Right renal cortex interstitium (tissue), 3 donors: ENCODE measurements at regions not wholly inside any gene's neighbourhood (a gene's known extent, or its start where the extent isn't known, plus 50 kb on each side); places are given as distances from the start of the nearest gene placed in this dataset.
"Not testable (repeated sequence)": the region's sequence is repeated elsewhere in the genome, so short reads cannot be mapped to it uniquely, and the experiment has no call there.

Source experiments
- DNase-seq, 3 donors: peaks; one replicate each; pipeline ENCODE4 v3.0.0-alpha.2; 2013; ENCODE audit warnings: low read depth in 3 of 3, low spot score in 2 of 3

DNA sequence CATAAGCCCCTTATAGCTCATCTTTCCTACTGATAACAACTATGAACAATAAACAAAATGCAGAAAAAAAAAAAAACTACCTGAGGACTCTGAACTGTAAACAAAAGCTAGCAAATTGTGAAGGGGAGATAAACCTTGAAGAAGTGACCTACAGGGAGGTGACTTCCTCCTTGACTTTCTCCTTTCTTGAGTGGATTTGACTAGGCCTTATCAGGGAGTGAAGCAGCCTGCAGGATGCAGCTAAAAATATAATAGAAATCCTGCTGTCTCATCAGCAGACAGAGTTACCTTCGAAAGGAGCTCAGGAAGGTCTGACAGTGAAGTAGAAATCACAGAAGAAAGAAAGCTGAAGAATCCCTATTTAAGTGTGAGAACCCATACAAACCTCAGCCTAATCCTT, 322.0 kb upstream of the HTR1E start:
- no peak for DNase-seq

DNA sequence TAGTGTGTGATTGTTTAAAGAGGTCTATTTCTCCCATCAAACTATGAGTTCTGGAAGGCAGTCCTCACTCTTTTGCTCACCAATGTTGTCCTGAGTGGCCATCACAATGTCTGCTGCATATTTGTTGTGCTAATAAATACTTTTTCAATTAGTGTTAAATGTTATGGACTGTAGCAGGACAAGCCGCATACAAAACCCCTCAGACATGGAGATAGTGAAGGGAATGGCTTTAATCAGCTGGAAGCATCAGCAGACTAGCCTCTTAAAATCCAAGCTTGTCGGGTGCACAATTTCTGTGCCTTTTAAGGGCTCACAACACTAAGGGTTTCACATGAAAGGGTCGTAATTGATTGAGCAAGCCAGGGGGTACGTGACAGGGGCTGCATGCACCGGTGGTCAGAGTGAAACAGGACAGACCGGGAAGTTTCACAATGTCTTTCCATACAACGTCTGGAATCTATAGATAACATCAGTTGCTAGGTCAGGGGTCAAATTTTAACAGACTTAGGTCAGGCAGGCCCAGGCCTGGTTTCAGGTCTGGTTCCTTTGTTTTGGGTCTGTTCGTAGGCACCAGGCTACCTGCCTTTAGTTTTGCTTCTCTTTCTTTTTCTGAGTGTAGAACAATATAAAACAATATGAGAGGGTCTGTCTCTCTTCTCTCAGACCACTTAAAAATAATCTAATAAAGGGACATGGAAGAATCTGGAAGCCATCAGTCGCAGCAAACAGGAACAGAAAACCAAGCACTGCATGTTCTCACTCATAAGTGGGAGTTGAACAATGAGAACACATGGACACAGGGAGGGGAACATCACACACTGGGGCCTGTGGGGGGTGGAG, 327.6 kb upstream of the HTR1E start:
- no peak for DNase-seq

DNA sequence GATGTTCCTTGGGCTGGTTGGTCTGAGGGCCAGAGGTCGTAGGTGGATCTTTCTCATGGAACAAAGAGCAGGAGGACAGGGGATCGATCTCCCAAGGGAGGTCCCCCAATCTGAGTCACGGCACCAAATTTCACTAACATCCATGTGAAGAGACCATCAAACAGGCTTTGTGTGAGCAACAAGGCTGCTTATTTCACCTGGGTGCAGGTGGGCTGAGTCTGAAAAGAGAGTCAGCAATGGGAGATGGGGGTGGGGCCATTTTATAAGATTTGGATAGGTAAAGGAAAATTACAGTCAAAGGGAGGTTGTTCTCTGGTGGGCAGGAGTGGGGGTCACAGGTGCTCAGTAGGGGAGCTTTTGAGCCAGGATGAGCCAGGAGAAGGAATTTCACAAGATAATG, 334.0 kb upstream of the HTR1E start:
- not testable (repeated sequence) for DNase-seq

DNA sequence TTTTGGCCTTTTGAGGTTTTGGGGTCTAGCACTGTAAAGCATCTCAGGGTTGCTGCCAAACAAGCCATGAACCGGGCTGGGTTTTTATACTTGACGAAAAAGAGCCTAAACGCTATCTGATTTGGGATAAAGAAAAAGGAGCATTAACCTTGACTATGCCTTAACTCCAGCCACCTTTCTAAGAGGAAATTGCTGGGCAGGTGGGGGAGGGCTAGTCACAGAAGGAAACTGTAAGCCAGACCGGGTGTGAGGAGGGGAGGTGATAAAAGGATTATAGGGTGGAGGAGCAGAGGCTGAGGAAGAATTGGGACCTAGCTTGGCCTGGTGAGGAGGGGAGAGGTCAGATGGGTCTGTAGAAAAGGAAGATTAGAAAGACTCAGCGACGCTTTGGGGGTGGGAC, 335.2 kb upstream of the HTR1E start:
- DNase-seq, result not testable (repeated sequence)

DNA sequence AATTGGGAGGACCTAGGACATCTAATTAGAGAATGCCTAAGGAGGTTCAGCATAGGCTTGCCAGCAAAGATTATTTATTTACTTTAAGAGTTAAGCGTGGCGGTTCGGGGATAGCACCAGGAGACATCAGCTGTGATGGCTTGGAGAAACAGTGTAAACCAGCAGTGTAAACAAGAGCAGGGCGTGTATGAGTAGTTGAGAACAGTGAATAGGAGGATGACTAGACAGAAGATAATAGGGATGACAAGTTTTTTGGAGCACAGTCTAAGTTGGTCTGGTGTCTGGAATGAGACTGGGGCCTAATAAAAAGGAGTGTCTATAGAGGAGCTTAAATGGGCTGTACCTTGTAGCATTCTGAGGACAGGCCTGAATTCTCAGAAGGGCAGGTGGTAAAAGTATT, 338.4 kb upstream of the HTR1E start:
- DNase-seq, result not testable (repeated sequence)

DNA sequence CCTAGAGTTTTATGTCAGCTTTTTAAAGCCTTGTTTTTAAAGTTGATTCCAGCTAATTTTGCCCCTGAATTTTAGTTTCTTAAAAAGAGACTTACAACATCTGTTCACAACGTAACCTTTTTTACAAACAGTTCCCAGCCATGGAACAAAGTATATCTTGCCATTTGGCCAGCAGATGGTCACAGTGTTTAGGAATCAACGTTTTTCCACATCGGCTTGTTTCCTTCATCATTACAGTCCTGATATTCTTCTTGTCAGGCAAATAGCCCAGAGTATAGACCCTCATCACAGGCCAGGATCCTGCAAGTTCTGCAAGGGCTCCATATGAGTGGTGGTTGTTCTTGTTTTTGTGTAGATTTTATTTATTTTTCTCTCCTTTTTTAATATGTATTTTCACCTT, 341.7 kb upstream of the HTR1E start:
- no peak for DNase-seq

DNA sequence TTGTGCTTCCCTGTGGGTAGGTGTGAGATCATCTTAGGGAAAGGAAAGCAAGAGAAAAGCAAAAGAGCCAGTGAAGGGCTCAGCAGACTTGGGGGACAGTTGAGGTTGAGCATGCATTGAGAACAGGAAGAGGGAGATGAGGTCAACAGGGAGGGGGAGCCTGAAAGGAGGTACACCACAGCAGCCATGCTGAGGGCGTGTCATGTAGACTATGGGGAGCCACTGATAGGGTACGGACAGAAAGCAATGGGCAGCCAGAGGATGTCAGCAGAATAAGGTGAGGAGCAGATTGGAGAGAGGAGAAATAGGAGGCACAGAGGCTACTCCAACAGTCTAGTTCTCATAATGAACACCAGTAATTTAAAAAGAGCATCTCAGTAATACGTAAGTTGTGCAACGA, 351.1 kb upstream of the HTR1E start:
- DNase-seq, result no peak

DNA sequence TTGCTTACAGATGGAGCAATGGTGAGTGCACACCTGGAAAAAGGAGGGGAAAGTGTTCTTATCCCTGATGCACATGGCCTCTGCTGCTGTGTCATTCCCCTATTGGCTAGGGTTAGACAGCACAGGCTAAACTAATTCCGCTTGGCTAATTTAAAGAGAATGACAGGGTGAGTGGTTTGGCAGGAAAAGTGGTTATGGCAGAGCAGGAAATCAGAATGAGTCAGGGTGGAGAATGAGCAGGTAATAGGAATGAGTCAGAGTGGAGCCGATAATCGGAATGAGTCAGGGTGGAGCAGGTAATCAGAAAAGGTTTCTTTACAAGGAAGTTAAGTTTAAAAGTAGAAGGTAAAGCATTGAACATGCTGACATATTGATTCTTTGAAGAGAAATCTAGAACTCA, 355.5 kb upstream of the HTR1E start:
- DNase-seq, result no peak

DNA sequence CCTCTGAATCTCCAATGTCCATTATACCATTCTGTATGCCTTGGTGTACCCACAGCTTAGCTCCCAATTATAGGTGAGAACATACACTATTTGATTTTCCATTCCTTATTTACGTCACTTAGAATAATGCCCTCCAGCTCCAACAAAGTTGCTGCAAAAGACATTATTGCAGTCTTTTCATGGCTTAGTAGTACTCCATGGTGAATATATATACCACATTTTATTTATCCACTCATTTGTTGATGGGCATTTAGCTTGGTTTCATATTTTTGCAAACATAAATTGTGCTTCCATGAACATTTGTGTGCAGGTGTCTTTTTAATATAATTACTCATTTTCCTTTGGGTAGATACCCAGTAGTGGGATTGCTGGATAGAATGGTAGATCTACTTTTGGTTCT, 374.1 kb upstream of the HTR1E start:
- no peak for DNase-seq

DNA sequence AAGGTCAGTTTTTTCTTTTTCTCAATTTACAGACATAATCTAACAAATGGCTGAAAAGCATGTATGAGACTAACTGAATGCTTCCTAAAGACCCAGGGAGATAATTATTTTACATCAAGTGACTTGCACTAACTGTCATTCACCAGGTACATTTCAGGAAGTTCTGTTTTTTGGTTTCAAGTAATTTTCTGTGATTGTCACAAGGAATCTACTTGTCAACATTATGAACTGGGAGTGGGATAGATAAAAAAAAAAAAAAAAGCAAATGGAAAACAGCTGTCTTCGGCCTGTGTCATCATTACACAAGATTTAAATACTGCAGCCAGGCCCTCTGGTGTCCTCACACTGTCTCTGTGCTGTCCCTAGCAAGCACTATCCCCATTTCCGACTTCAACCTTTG, 379.0 kb upstream of the HTR1E start:
- DNase-seq, result no peak

DNA sequence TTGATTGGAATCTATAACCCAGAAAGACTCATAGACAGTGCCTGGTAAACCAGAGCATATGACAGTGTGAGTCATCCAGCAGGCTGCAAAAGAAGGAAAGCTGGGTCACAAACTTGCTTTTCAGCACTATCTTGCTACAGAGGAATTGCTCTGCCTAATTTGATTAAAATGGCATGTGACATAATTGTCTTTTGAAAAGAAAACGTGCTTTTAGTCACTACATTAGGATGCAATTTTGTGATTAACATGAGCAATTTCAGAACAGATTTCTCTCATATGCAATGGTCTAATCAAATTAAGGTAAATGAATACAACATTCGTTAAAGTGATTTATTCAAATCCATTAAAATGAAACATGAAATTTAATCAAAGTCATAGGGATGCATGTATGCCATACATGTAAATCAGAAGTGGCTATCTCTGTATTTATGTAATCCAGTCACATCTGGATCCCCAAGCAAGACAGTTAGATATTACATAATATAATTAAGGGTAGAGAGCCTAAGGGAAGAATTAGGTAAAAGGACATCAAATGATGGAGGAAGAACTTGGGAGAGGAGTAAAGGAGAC, 400.0 kb upstream of the HTR1E start:
- no peak for DNase-seq

DNA sequence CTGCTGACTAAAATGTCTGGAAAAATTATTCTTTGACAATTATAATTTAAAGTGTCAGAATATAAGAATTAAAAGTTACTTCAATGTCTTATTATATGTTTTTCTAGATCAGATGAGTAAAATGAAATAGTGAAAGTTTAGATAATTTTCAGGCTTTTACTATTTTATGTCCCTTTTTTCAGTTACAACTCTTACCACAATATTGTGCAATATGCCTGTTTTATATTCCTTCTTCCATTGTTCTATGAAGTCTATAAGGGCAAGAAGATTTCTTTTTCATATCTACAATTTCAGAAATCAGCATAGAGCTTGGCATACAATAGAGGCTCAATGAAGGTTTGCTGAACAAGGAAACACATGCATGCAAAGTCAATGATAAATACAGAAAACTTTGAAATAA, 401.2 kb upstream of the HTR1E start:
- DNase-seq, result no peak

DNA sequence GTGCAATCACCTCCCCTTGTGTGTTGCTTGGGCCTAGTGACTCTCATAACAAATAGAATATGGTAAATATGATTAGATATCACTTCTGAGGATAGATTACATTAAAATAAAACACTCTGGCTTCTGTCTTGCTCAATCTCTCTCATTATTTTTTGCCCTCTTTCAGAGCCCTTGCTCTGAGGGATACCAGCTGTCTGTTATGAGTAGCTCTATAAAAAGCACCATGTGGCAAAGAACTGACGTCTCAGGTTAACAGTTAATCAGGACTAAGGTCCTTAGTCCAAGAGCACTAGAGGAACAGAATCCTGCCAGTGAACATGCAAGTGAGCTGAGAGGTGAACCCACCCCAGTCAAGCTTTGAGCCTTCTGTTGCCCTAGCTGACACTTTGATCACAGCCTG, 402.2 kb upstream of the HTR1E start:
- DNase-seq, result no peak

DNA sequence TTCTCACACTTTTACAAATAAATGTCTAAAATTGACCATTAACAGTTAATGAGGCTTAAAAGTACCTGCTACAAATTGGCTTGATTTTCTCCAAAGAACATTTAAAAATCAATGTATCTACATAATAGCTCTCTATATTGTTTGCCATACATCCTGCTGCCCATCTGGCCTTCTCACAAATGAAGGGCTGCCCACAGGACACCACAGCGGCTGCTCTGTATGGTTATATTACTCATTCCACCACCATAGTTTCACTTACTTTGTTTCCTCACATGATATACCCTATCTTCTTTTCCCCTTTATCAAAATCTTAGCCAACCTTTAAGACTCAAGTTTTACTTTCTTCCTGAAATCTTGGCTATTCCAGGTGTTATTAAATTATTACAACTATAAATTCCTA, 407.7 kb upstream of the HTR1E start:
- DNase-seq, result no peak

DNA sequence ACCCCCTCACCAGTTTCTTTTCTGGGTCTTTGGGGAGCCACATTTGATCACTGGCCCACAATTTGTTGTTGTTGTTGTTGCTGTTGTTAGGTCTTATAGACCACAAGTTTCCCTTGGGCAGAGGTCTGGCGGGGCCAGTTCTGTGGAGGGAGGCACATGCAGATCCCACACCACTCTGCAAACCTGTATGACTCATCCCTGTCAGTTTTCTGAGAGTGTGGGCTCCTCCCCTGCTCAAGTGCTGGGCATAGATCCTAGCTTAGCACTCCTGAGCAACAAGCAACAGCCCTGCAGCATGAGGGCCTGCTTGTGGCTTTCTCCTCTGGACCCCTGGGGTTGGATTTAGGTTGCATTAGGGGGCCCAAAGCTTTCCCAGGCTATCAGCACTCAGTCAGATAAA, 411.1 kb upstream of the HTR1E start:
- DNase-seq, result no peak

DNA sequence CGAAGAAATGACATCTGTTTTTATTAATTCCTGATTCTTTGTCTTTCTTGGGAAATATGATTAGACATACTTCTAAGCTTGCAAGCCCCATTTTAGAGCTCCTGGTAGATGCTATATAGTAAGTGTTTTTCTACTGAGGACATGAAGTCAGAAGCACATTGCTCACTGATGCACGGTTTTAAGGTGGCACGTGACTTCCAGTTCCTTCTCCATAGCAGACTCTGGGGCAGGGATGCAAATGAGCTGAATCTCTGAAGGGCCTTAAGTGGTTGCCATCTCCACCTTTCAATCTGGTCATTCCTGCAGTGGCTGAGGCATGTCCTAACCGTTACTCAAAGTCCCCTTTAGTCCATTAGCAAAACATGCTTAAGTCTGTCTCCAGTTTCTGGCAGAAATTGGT, 421.2 kb upstream of the HTR1E start:
- DNase-seq, result no peak

DNA sequence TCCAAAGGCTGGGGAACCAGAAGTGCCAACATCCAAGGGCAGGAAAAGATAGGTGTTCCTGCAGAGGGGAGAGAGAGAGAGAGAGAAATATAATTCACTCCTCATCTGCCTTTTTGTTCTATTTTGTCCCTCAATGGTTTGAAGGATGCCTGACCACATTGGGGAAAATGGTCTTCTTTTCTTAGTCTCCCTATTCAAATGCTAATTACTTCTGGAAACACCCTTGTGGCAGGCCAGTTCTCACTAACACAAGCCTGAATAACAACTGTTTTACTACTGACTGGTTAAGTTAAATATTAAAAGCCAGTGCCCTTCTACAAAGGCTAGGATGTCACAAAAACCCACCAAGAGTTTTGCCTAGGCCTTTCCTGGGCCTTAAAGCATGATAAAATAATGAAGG, 425.4 kb upstream of the HTR1E start:
- no peak for DNase-seq

DNA sequence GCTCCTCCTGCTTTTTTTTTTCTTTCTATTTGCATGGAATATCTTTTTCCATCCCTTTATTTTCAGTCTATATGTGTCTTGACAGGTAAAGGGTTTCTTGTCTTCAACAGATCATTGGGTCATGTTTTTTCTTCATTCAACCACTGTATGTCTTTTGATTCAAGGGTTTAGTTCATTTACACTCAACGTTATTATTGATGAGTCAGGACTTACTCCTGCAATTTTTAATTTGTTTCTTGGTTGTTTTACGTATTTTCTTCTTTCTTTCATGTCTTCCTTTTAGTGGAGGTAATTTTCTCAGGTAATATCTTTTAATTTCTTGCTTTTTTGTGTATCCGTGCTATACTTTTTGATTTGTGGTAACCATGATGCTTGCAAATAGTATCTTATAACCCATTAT, 429.1 kb upstream of the HTR1E start:
- DNase-seq, result no peak

DNA sequence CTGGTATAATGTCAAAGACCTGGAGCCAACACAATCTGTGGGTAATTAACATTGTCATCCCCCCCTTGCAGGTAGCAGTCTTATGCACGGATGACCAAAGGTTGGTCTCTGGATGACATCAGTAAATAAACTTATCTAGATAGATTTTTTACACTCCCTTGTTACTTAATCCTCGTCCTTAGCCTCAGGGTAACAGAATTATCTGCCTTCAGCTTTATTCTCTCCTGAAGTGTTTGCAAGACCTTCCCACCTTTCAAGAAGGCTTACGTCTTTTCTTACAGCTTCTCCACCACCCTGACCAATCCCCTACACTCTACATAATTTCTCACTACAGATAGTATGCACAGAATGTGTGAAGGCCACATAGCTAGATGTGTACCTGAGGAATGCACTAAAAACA, 434.8 kb upstream of the HTR1E start:
- DNase-seq, result no peak

DNA sequence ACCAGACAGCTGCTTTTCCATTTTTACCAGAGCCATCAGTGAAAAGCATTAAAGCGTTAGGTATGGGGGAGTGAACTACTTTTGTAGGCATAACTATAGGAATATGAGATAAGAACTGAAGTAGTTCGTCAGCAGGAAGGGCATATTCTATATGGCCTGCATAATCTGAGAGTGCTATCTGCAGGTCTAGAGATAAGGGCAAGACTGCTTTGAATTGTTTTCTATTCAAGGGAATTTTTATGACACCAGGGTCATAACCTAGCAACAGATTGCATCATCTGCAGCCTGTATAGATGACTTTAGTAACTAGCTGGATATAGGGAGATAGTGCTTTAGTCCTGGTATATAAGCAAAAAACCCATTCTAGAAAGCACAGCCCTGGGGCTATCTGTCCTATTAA, 437.3 kb upstream of the HTR1E start:
- DNase-seq, result no peak

DNA sequence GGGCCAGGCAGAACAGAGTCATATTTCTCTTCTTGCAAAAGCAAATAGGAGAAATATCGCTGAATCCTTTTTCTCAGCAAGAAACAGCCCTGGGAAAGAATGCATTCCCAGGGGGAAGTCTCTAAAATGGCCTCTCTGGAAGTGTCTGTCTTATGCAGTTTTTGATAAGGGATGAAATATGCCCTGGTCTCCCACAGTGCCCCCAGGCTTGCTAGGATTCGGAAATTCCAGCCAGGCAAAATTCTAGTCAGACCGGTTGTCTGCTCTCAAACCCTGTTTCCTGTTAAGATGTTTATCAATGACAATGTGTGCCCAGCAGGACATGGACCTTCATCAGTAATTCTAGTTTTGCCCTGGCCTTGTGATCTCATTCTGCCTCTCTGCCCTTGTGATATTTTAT, 448.3 kb upstream of the HTR1E start:
- not testable (repeated sequence) for DNase-seq

DNA sequence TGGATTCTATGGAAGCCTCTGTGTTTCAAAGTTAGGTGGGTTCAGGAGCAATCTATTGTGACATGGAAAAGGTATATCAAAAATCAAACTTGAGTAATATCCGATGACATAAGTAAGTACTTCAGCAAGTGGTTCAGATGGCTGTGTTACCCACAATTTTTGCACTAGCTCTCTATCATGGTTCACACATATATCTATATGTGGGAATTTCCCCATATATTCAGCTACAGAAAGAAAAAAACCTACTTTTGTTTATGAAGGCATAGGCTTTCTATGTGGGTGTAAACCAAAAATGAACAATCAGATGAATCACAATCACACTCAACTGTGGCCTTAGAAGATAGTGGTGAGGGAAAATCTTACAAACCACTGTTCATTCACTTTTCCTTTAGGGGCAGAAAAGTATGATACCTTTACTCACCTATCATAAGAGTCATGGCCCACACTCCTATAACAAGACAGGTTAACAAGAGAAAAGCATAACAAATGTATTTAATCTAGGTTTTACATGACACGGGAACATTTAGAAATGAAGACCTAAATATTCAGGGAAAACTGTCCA, 449.6 kb upstream of the HTR1E start:
- no peak for DNase-seq
